Posterior cingulate gyrus (tissue), 11 donors: ENCODE measurements at regions not wholly inside any gene's neighbourhood (a gene's known extent, or its start where the extent isn't known, plus 50 kb on each side); places are given as distances from the start of the nearest gene placed in this dataset.

Source experiments
- DNase-seq, 10 donors: peaks; one replicate each; pipeline versions ENCODE4 v3.0.0 to v3.0.0-alpha.2; 2020 to 2021; ENCODE audit warnings: mixed read lengths in 3 of 10
- intact Hi-C: fragments of 100-400 bp; cut with DNase I; formaldehyde crosslinking; loops from one replicate; pipeline ENCODE4 v1.15.1; 2023

- intact Hi-C loops = no loop called here
- no peak for DNase-seq
These were observed 1034.8 kb downstream of the PDHA2 start for GRCh38 chr4:96874657-96875056.

GRCh38 chr4:96879527-96879926 is 1039.6 kb downstream of the PDHA2 start:
- intact Hi-C loops = no loop called here
- DNase-seq = no peak

GRCh38 chr4:96887857-96888256 is 1048.0 kb downstream of the PDHA2 start:
- intact Hi-C loops = no loop called here
- DNase-seq = no peak

- intact Hi-C loops = no loop called here
- no peak for DNase-seq
These were observed 1054.7 kb downstream of the PDHA2 start for GRCh38 chr4:96894621-96895020.

GRCh38 chr4:96895826-96896225 is 1055.9 kb downstream of the PDHA2 start:
- DNase-seq = no peak
- intact Hi-C loops = no loop called here

GRCh38 chr4:96912716-96913115 is 1072.8 kb downstream of the PDHA2 start:
- no peak for DNase-seq
- intact Hi-C loops = no loop called here

- peak in 6 of 10 donors; percentile 3 to 82 (median 48) for DNase-seq
- intact Hi-C loops = no loop called here
These were observed 1073.7 kb downstream of the PDHA2 start for GRCh38 chr4:96913441-96914080.

GRCh38 chr4:96916711-96917110 is 1076.8 kb downstream of the PDHA2 start:
- intact Hi-C loops = no loop called here
- no peak for DNase-seq

GRCh38 chr4:96936886-96937285 is 1097.0 kb downstream of the PDHA2 start:
- intact Hi-C loops = no loop called here
- no peak for DNase-seq

GRCh38 chr4:96946552-96946951 is 1106.7 kb downstream of the PDHA2 start:
- intact Hi-C loops = no loop called here
- DNase-seq = no peak

GRCh38 chr4:96952610-96953009 is 1112.7 kb downstream of the PDHA2 start:
- intact Hi-C loops = no loop called here
- DNase-seq = no peak

GRCh38 chr4:96955226-96955625 is 1115.3 kb downstream of the PDHA2 start:
- intact Hi-C loops = no loop called here
- no peak for DNase-seq

GRCh38 chr4:96955691-96956090 is 1115.8 kb downstream of the PDHA2 start:
- intact Hi-C loops = no loop called here
- DNase-seq = no peak

- DNase-seq = no peak
- intact Hi-C loops = no loop called here
These were observed 1129.6 kb downstream of the PDHA2 start for GRCh38 chr4:96969455-96969854.

GRCh38 chr4:96972920-96973319 is 1133.0 kb downstream of the PDHA2 start:
- intact Hi-C loops = no loop called here
- no peak for DNase-seq

GRCh38 chr4:96974295-96974694 is 1134.4 kb downstream of the PDHA2 start:
- intact Hi-C loops = no loop called here
- DNase-seq = no peak

- intact Hi-C loops = no loop called here
- no peak for DNase-seq
These were observed 1143.9 kb downstream of the PDHA2 start for GRCh38 chr4:96983830-96984229.

- no peak for DNase-seq
- intact Hi-C loops = no loop called here
These were observed 1146.9 kb downstream of the PDHA2 start for GRCh38 chr4:96986816-96987215.

- DNase-seq = no peak
- intact Hi-C loops = no loop called here
These were observed 1151.2 kb downstream of the PDHA2 start for GRCh38 chr4:96991083-96991482.

GRCh38 chr4:96992443-96992842 is 1150.8 kb downstream of the STPG2 start:
- intact Hi-C loops = no loop called here
- DNase-seq = no peak

GRCh38 chr4:96993560-96993959 is 1149.7 kb downstream of the STPG2 start:
- no peak for DNase-seq
- intact Hi-C loops = no loop called here

- no peak for DNase-seq
- intact Hi-C loops = no loop called here
These were observed 1139.6 kb downstream of the STPG2 start for GRCh38 chr4:97003715-97004114.

GRCh38 chr4:97013309-97013708 is 1130.0 kb downstream of the STPG2 start:
- intact Hi-C loops = no loop called here
- DNase-seq = no peak
